HK-2 (cell line): ENCODE measurements at regions not wholly inside any gene's neighbourhood (a gene's known extent, or its start where the extent isn't known, plus 50 kb on each side); places are given as distances from the start of the nearest gene placed in this dataset.
"Not testable (repeated sequence)": the region's sequence is repeated elsewhere in the genome, so short reads cannot be mapped to it uniquely, and the experiment has no call there.

Experiments used
- DNase-seq: peaks from one replicate; pipeline ENCODE4 v3.0.0-alpha.2; 2018; ENCODE audit not compliant: unreplicated experiment

GRCh38 chr1:163571950-163572349 lies 250.2 kb downstream of the NUF2 start:
- no peak for DNase-seq

- DNase-seq = no peak
Observed at GRCh38 chr1:163574119-163574518, 252.4 kb downstream of the NUF2 start.

GRCh38 chr1:163580926-163581325 lies 259.2 kb downstream of the NUF2 start:
- DNase-seq = no peak

- no peak for DNase-seq
Observed at GRCh38 chr1:163583661-163584181, 262.0 kb downstream of the NUF2 start.

GRCh38 chr1:163585796-163586195 lies 264.0 kb downstream of the NUF2 start:
- DNase-seq = no peak

GRCh38 chr1:163588796-163589195 lies 267.0 kb downstream of the NUF2 start:
- DNase-seq = no peak

GRCh38 chr1:163589735-163590134 lies 268.0 kb downstream of the NUF2 start:
- no peak for DNase-seq

- DNase-seq = not testable (repeated sequence)
Observed at GRCh38 chr1:163591131-163591530, 269.4 kb downstream of the NUF2 start.

GRCh38 chr1:163592623-163593022 lies 270.9 kb downstream of the NUF2 start:
- not testable (repeated sequence) for DNase-seq

- not testable (repeated sequence) for DNase-seq
Observed at GRCh38 chr1:163596106-163596505, 274.4 kb downstream of the NUF2 start.

- no peak for DNase-seq
Observed at GRCh38 chr1:163596541-163597258, 274.9 kb downstream of the NUF2 start.

- DNase-seq = no peak
Observed at GRCh38 chr1:163604321-163604720, 282.6 kb downstream of the NUF2 start.

- no peak for DNase-seq
Observed at GRCh38 chr1:163604896-163605295, 283.1 kb downstream of the NUF2 start.

- DNase-seq = no peak
Observed at GRCh38 chr1:163608979-163609378, 287.2 kb downstream of the NUF2 start.

GRCh38 chr1:163609858-163610257 lies 288.1 kb downstream of the NUF2 start:
- no peak for DNase-seq

- DNase-seq = no peak
Observed at GRCh38 chr1:163610486-163610885, 288.7 kb downstream of the NUF2 start.

GRCh38 chr1:163614361-163614760 lies 292.6 kb downstream of the NUF2 start:
- no peak for DNase-seq

GRCh38 chr1:163628034-163628773 lies 306.4 kb downstream of the NUF2 start:
- DNase-seq = no peak

- no peak for DNase-seq
Observed at GRCh38 chr1:163632269-163632668, 310.5 kb downstream of the NUF2 start.

- no peak for DNase-seq
Observed at GRCh38 chr1:163633366-163633765, 311.6 kb downstream of the NUF2 start.

GRCh38 chr1:163645676-163646075 lies 323.9 kb downstream of the NUF2 start:
- DNase-seq = not testable (repeated sequence)

GRCh38 chr1:163650624-163651023 lies 328.9 kb downstream of the NUF2 start:
- DNase-seq = no peak

GRCh38 chr1:163652441-163652840 lies 330.7 kb downstream of the NUF2 start:
- no peak for DNase-seq
